H1 (cell line): ENCODE measurements at regions not wholly inside any gene's neighbourhood (a gene's known extent, or its start where the extent isn't known, plus 50 kb on each side); places are given as distances from the start of the nearest gene placed in this dataset.

Experiments used
- CTCF ChIA-PET: fragments of 300-600 bp; sonication (Branson Sonifier 250); formaldehyde crosslinking; loops from one replicate; lab custom pipeline; 2021; ENCODE audit not compliant: partially characterized antibody; lab: Charles Lee
- POLR2A ChIA-PET: fragments of 300-600 bp; sonication (Branson Sonifier 250); formaldehyde crosslinking; loops from one replicate; lab custom pipeline; 2021; ENCODE audit warnings: inconsistent platforms; ENCODE audit not compliant: partially characterized antibody; lab: Charles Lee
- DNase-seq, 2 experiments: peaks; one replicate each; pipeline versions ENCODE4 v3.0.0 to v3.0.0-alpha.2; 2010 to 2022; ENCODE audit warnings: low spot score in 2 of 2, low read depth in 1 of 2, mixed read lengths in 1 of 2
- FAIRE-seq: peaks from 2 replicates; lab custom pipeline; 2011; peaks lifted over from hg19 to GRCh38; lab: Jason Lieb, UNC
- H2AFZ ChIP-seq: 2 replicates; pipeline ENCODE4 v1.8.1; 2012; ENCODE audit warnings: low read length, inconsistent platforms
- H2AK5ac ChIP-seq: 2 replicates; pipeline ENCODE4 v1.6.1; 2013; ENCODE audit warnings: low read depth, low read length
- H2BK120ac ChIP-seq: replicated peaks from 2 replicates; pipeline ENCODE3; 2013; ENCODE audit warnings: low read depth, low read length, inconsistent platforms
- H2BK12ac ChIP-seq: 2 replicates; pipeline ENCODE4 v1.6.1; 2013; ENCODE audit warnings: low read depth, low read length
- H2BK15ac ChIP-seq: 2 replicates; pipeline ENCODE4 v1.6.1; 2013; ENCODE audit warnings: low read length
- H2BK20ac ChIP-seq: 2 replicates; pipeline ENCODE4 v1.6.1; 2013; ENCODE audit warnings: low read length
- H2BK5ac ChIP-seq: 2 replicates; pipeline ENCODE4 v1.6.1; 2013; ENCODE audit warnings: low read depth, low read length
- H3K14ac ChIP-seq: 2 replicates; pipeline ENCODE4 v1.6.1; 2013; ENCODE audit warnings: inconsistent platforms; ENCODE audit not compliant: insufficient read length
- H3K18ac ChIP-seq: 2 replicates; pipeline ENCODE4 v1.6.1; 2013; ENCODE audit warnings: low read length; ENCODE audit errors: extremely low read depth
- H3K23ac ChIP-seq: 2 replicates; pipeline ENCODE4 v1.6.1; 2013; ENCODE audit warnings: inconsistent platforms; ENCODE audit not compliant: insufficient read length
- H3K23me2 ChIP-seq: 2 replicates; pipeline ENCODE4 v1.6.1; 2013; ENCODE audit warnings: low read depth, low read length
- H3K27ac ChIP-seq: 2 replicates; pipeline ENCODE4 v1.6.1; 2011; ENCODE audit warnings: low read depth, low read length, inconsistent platforms
- H3K27me3 ChIP-seq, 4 experiments: replicated peaks in 1 of 4; 1 replicate in 1 of 4; 2 replicates in 3 of 4; pipeline versions ENCODE4 v1.6.1 to v1.8.1; 2011 to 2013; ENCODE audit warnings: low read length in 3 of 4, mild to moderate bottlenecking in 3 of 4, inconsistent platforms in 2 of 4, mixed read lengths in 2 of 4, moderate library complexity in 1 of 4; ENCODE audit not compliant: control insufficient read depth in 3 of 4, insufficient read depth in 3 of 4; ENCODE audit errors: extremely low read depth in 1 of 4
- H3K36me3 ChIP-seq, 4 experiments: 2 replicates each; pipeline versions ENCODE4 v1.6.1 to v1.8.1; 2011 to 2013; ENCODE audit warnings: mild to moderate bottlenecking in 4 of 4, low read length in 3 of 4, moderate library complexity in 2 of 4, control low read depth in 1 of 4, inconsistent platforms in 1 of 4; ENCODE audit not compliant: insufficient read depth in 4 of 4, control insufficient read depth in 2 of 4
- H3K4ac ChIP-seq: replicated peaks from 2 replicates; pipeline ENCODE3; 2013; ENCODE audit warnings: low read length, low read depth, mixed read lengths, inconsistent platforms; ENCODE audit not compliant: insufficient read length
- H3K4me1 ChIP-seq, 4 experiments: replicated peaks in 1 of 4; 1 replicate in 1 of 4; 2 replicates in 3 of 4; pipeline versions ENCODE4 v1.6.1 to v1.8.1; 2011 to 2013; ENCODE audit warnings: low read length in 3 of 4, inconsistent platforms in 2 of 4, mixed read lengths in 1 of 4; ENCODE audit not compliant: insufficient read depth in 4 of 4, control insufficient read depth in 3 of 4
- H3K4me2 ChIP-seq, 2 experiments: 2 replicates each; pipeline versions ENCODE4 v1.6.1 to v1.8.1; 2011 to 2013; ENCODE audit warnings: low read depth in 2 of 2, low read length in 2 of 2, control low read depth in 1 of 2, inconsistent platforms in 1 of 2, mild to moderate bottlenecking in 1 of 2; ENCODE audit not compliant: insufficient read depth in 1 of 2
- H3K4me3 ChIP-seq, 4 experiments: fragments of 200-600, 300-600 bp in 1 of 4; sonication (generic), shearing (Covaris generic), sonication (Bioruptor Twin) in 1 of 4; 2 replicates each; pipeline versions ENCODE4 v1.5.1 to v1.8.1; 2011 to 2016; ENCODE audit warnings: low read length in 4 of 4, low read depth in 3 of 4, control low read depth in 2 of 4, inconsistent platforms in 2 of 4, mild to moderate bottlenecking in 2 of 4, mixed read lengths in 1 of 4, moderate library complexity in 1 of 4; ENCODE audit not compliant: insufficient read depth in 2 of 4; ENCODE audit errors: extremely low read depth in 1 of 4
- H3K56ac ChIP-seq: replicated peaks from 2 replicates; pipeline ENCODE3; 2013; ENCODE audit warnings: low read depth, mild to moderate bottlenecking, mixed read lengths, low read length, inconsistent platforms; ENCODE audit not compliant: insufficient read length
- H3K79me1 ChIP-seq: 2 replicates; pipeline ENCODE4 v1.6.1; 2013; ENCODE audit warnings: low read depth, low read length, control low read depth
- H3K79me2 ChIP-seq, 2 experiments: 2 replicates each; pipeline versions ENCODE4 v1.6.1 to v1.8.1; 2012 to 2013; ENCODE audit warnings: low read length in 2 of 2, mild to moderate bottlenecking in 2 of 2, inconsistent platforms in 1 of 2; ENCODE audit not compliant: insufficient read depth in 2 of 2, control insufficient read depth in 1 of 2
- H3K9ac ChIP-seq, 4 experiments: replicated peaks in 1 of 4; 1 replicate in 1 of 4; 2 replicates in 3 of 4; pipeline versions ENCODE4 v1.6.1 to v1.8.1; 2011 to 2013; ENCODE audit warnings: low read depth in 3 of 4, low read length in 3 of 4, control low read depth in 2 of 4, mild to moderate bottlenecking in 2 of 4, moderate library complexity in 2 of 4, inconsistent platforms in 1 of 4; ENCODE audit errors: extremely low read depth in 1 of 4
- H3K9me3 ChIP-seq, 2 experiments: 2 replicates each; pipeline versions ENCODE4 v1.6.1 to v1.8.1; 2012 to 2013; ENCODE audit warnings: mild to moderate bottlenecking in 2 of 2, moderate library complexity in 2 of 2, control low read depth in 1 of 2, inconsistent platforms in 1 of 2, low read depth in 1 of 2, low read length in 1 of 2, mixed read lengths in 1 of 2; ENCODE audit not compliant: insufficient read depth in 2 of 2
- H4K20me1 ChIP-seq, 2 experiments: replicated peaks in 1 of 2; 2 replicates each; pipeline versions ENCODE3 to v1.8.1; 2011 to 2013; ENCODE audit warnings: inconsistent platforms in 2 of 2, low read length in 2 of 2, mild to moderate bottlenecking in 1 of 2; ENCODE audit not compliant: insufficient read depth in 2 of 2, control insufficient read depth in 1 of 2
- H4K5ac ChIP-seq: 2 replicates; pipeline ENCODE4 v1.6.1; 2013; ENCODE audit warnings: low read length, low read depth, mixed read lengths, inconsistent platforms; ENCODE audit not compliant: insufficient read length
- H4K8ac ChIP-seq: 2 replicates; pipeline ENCODE4 v1.8.0; 2013; ENCODE audit warnings: mild to moderate bottlenecking, moderate library complexity, low read length, inconsistent platforms; ENCODE audit not compliant: insufficient read depth; ENCODE audit errors: extremely low read depth
- H4K91ac ChIP-seq: replicated peaks from 2 replicates; pipeline ENCODE3; 2013; ENCODE audit warnings: low read length, mixed read lengths, inconsistent platforms; ENCODE audit not compliant: insufficient read length
- ZNF274 ChIP-seq: IDR thresholded peaks from 2 replicates; pipeline ENCODE4 v1.7.0; 2012; ENCODE audit warnings: low read length, borderline replicate concordance; ENCODE audit errors: extremely low read depth
- WGBS, 2 experiments: shearing (Covaris generic) in 1 of 2; methylation state at CpG; one replicate each; pipeline versions ENCODE4 v1.1.6 to v1.1.7; 2013 to 2015; ENCODE audit warnings: low lambda C conversion rate in 2 of 2, mixed read lengths in 2 of 2, inconsistent platforms in 1 of 2, low coverage in 1 of 2, missing lambda C conversion rate in 1 of 2; ENCODE audit not compliant: insufficient replicate concordance in 2 of 2, insufficient coverage in 1 of 2, insufficient read length in 1 of 2; ENCODE audit errors: extremely low coverage in 1 of 2, missing lambda C conversion rate in 1 of 2; 5-methylcytosine and 5-hydroxymethylcytosine counted together

DNA sequence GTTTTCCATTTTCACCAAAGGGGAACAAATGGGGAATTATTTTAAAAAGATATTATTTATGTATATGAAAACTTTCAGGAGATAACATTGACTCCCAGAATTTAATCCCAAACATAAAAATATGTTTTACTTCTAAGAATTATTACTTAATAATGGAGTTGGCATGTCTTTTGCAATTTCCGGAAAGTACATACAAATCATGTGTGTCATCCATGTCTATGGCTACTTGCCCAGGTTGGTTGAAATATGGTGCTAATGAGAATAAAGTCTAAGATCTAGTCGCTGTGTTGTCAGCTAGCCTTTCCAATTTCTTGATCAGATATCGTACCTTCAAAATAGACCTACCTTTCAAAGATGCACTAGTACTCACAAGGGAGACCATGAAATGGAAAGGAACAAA is 1003.2 kb upstream of the PCDH20 start:
- Histone ChIP-seq H4K20me1 (no peaks in the 10 kb centered on the region), H4K91ac (no peak overlapping the region), H2AFZ (no peak overlapping the region), H3K79me2 (no peaks in the 10 kb centered on the region), H3K4me3 (no peak overlapping the region), H3K4me2 (no peak overlapping the region), H3K9ac (no peak overlapping the region), H3K18ac (no peak overlapping the region), H2BK12ac (no peak overlapping the region), H3K79me1 (no peaks in the 10 kb centered on the region), H3K56ac (no peak overlapping the region), H3K23me2 (no peaks in the 10 kb centered on the region), H3K4ac (no peak overlapping the region), H3K27ac (no peak overlapping the region), H4K8ac (no peak overlapping the region), H2BK120ac (no peak overlapping the region), H3K4me1 (no peaks in the 10 kb centered on the region), H2BK15ac (no peak overlapping the region), H4K5ac (no peak overlapping the region), H3K27me3 (no peaks in the 10 kb centered on the region), H2BK5ac (no peak overlapping the region), H3K36me3 (no peaks in the 10 kb centered on the region), H3K23ac (no peak overlapping the region), H2AK5ac (no peak overlapping the region), H3K9me3 (no peaks in the 10 kb centered on the region), H3K14ac (no peak overlapping the region), H2BK20ac (no peak overlapping the region)
- no peak for DNase-seq
- ChIA-PET CTCF (interaction anchor here (0.7 kb wide), 1 partner anchor 24 kb away, joined by 4 read pairs; no protein-coding TSS in a partner anchor), POLR2A (no interaction called here)
- 88% methylated on average over 3 of the region's 3 CpGs; no CpG with 5 or more reads in 1 of the 2 experiments for WGBS, 2 experiments
- no peak for FAIRE-seq
- no peak for TF ChIP-seq ZNF274
